ENCODE measurements at regions not wholly inside any gene's neighbourhood (a gene's known extent, or its start where the extent isn't known, plus 50 kb on each side); places are given as distances from the start of the nearest gene placed in this dataset.

DNA sequence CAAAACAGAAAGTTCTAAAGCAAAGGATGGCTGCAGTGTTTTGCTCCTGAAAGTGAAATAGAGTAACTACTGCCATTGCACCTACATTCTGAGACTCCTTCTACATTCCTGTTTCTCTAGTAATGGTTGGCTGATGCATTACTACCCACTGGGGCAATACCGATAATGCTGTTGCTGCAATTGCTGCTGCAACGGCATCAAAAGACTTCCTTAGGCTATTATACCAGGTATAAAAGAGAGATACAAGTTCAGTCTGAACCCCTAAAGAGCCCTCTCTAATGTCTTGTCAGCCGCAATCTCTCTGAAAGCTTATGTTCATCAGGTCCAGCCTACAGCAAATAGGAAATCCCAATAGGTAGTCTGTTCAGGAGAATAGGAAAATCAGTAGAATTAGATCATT is 338.4 kb downstream of the PABPC4L start:
- Histone ChIP-seq H3K36me3 (no peaks in the 10 kb centered on the region), H3K9me3 (no peaks in the 10 kb centered on the region), H3K4me1 (no peaks in the 10 kb centered on the region), H3K4me3 (no peak overlapping the region), H3K27me3 (replicated peaks in 1 of 7) (no peaks in the 10 kb centered on the region), H3K27ac (no peak overlapping the region)
- WGBS, 5 donors = 87 to 91% (median 89%) methylated on average over 3 of the region's 3 CpGs
- TF ChIP-seq POLR2AphosphoS5 (IDR thresholded peaks at IDR 0.05) (no peak), POLR2A (IDR thresholded peaks at IDR 0.05) (no peak)
- TF ChIP-seq, protein P1, sequence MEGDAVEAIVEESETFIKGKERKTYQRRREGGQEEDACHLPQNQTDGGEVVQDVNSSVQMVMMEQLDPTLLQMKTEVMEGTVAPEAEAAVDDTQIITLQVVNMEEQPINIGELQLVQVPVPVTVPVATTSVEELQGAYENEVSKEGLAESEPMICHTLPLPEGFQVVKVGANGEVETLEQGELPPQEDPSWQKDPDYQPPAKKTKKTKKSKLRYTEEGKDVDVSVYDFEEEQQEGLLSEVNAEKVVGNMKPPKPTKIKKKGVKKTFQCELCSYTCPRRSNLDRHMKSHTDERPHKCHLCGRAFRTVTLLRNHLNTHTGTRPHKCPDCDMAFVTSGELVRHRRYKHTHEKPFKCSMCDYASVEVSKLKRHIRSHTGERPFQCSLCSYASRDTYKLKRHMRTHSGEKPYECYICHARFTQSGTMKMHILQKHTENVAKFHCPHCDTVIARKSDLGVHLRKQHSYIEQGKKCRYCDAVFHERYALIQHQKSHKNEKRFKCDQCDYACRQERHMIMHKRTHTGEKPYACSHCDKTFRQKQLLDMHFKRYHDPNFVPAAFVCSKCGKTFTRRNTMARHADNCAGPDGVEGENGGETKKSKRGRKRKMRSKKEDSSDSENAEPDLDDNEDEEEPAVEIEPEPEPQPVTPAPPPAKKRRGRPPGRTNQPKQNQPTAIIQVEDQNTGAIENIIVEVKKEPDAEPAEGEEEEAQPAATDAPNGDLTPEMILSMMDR (IDR thresholded peaks at IDR 0.05 in 8 of 11, conservative IDR thresholded peaks at IDR 0.05 in 3 of 11) = no peak
- intact Hi-C loops (cut with DNase I; ENCODE audit: low total_unique reads) = no loop called here
- DNase-seq = no peak

DNA sequence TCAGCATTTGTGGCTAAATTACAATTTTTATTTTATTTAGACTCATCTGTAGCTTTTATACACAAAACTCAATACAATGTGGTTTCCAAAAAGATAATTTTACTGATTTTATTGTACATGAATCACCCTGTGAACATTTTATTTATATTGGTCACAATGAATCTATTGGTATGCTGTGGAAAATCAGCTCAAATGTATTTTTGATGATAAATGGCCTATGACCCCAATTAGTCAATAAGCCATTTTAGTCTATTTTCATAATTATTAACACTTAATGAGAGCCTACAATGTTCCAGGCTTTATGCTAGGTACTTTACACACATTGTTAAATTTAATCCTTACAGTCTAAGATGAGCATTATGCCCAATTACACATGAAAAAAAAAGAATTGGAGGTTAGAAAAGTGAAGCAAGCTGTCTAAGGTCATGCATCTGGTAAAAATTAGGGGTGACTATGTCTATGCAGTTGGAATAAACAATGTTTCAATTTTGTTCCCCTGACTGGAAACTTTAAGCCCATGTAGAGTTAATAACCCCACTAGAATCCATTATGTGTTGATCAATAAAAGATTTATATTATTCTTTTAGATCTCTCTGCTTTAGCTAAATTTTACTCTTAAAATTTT is 344.7 kb downstream of the PABPC4L start:
- no peak overlapping the region for H3K27ac ChIP-seq
- intact Hi-C loops (cut with DNase I; ENCODE audit: low total_unique reads) = no loop called here
- H3K4me3 ChIP-seq = no peak overlapping the region
- H3K36me3 ChIP-seq = no peaks in the 10 kb centered on the region
- no peaks in the 10 kb centered on the region for H3K27me3 ChIP-seq (replicated peaks in 1 of 7)
- no peak for TF ChIP-seq POLR2AphosphoS5 (IDR thresholded peaks at IDR 0.05)
- TF ChIP-seq, protein P1 (IDR thresholded peaks at IDR 0.05 in 8 of 11, conservative IDR thresholded peaks at IDR 0.05 in 3 of 11) = no peak
- TF ChIP-seq POLR2A (IDR thresholded peaks at IDR 0.05) = no peak
- H3K4me1 ChIP-seq = no peaks in the 10 kb centered on the region
- no peak for DNase-seq
- no peaks in the 10 kb centered on the region for H3K9me3 ChIP-seq

DNA sequence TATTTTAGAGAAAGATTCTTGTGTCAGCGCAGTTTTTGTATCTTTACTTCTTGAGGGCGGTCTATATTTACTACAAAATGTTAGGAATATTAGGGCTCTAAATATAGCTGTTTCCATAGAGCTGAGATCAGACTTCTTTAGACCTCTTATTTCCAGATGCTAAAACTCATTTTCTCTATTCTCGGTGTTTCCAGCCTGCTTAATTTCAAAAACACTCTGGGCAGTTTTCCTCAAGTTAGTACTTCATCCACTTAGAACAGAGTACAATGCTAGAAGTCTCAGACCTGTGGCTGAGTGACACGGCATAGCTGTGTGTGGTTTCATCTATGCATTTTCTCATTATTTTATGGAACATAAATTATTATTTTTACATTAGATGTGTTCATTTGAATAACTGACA is 346.6 kb downstream of the PABPC4L start:
- TF ChIP-seq POLR2AphosphoS5 (IDR thresholded peaks at IDR 0.05) (no peak), POLR2A (IDR thresholded peaks at IDR 0.05) (no peak)
- TF ChIP-seq, protein P1 (IDR thresholded peaks at IDR 0.05 in 8 of 11, conservative IDR thresholded peaks at IDR 0.05 in 3 of 11) = no peak
- H3K36me3 ChIP-seq = no peaks in the 10 kb centered on the region
- no peak overlapping the region for H3K27ac ChIP-seq
- 86 to 96% (median 89%) methylated on average over 4 of the region's 4 CpGs for whole genome bisulfite sequencing, 5 donors
- no peak overlapping the region for H3K4me3 ChIP-seq
- no peaks in the 10 kb centered on the region for H3K9me3 ChIP-seq
- intact Hi-C loops (cut with DNase I; ENCODE audit: low total_unique reads) = no loop called here
- DNase-seq = no peak
- no peaks in the 10 kb centered on the region for H3K4me1 ChIP-seq
- no peaks in the 10 kb centered on the region for H3K27me3 ChIP-seq (replicated peaks in 1 of 7)

DNA sequence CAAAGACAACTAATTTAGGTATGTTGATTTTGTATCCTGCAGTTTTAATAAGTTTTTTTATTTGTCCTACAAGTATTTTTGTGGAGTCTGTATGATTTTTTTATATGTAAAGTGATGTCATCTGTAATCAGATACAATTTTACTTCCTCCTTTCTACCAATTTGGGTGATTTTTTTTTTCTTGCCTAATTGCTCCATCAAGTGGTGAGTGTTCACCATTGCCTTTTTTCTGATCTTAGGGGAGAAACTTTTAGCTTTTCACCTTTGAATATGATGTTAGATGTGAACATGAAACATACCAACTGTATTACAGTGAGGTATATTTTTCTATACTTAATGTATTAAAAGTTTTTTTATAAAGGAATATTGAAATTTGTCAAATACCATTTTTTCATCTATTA is 362.3 kb downstream of the PABPC4L start:
- DNase-seq = no peak
- Histone ChIP-seq H3K4me1 (no peaks in the 10 kb centered on the region), H3K9me3 (peaks cover 6 to 55% (median 38%) of the 10 kb centered on the region in 8 donors), H3K27me3 (replicated peaks in 1 of 7) (no peaks in the 10 kb centered on the region), H3K4me3 (no peak overlapping the region), H3K36me3 (no peaks in the 10 kb centered on the region), H3K27ac (no peak overlapping the region)
- intact Hi-C loops (cut with DNase I; ENCODE audit: low total_unique reads) = no loop called here
- TF ChIP-seq, protein P1 (IDR thresholded peaks at IDR 0.05 in 8 of 11, conservative IDR thresholded peaks at IDR 0.05 in 3 of 11) = no peak
- TF ChIP-seq POLR2A (IDR thresholded peaks at IDR 0.05) = no peak
- no peak for TF ChIP-seq POLR2AphosphoS5 (IDR thresholded peaks at IDR 0.05)
